DOHH2 (cell line): ENCODE measurements at regions not wholly inside any gene's neighbourhood (a gene's known extent, or its start where the extent isn't known, plus 50 kb on each side); places are given as distances from the start of the nearest gene placed in this dataset.
A peak's percentile ranks its signal among the peaks of the same experiment; 100 is the strongest.

Source experiments
- H3F3A ChIP-seq: fragments of 200-600 bp; sonication (generic), shearing (Covaris generic); 2 replicates; pipeline ENCODE4 v1.6.0; 2016; ENCODE audit warnings: antibody characterized with exemption, mild to moderate bottlenecking; ENCODE audit not compliant: control insufficient read depth, insufficient read depth
- H3K27ac ChIP-seq: fragments of 200-600 bp; sonication (generic); 2 replicates; pipeline ENCODE4 v1.5.1; 2014; ENCODE audit warnings: low read depth, mild to moderate bottlenecking, low read length, moderate library complexity
- H3K27me3 ChIP-seq: fragments of 200-600 bp; sonication (generic); 2 replicates; pipeline ENCODE4 v1.6.1; 2014; ENCODE audit warnings: mild to moderate bottlenecking, low read length, mixed read lengths; ENCODE audit not compliant: control insufficient read depth
- H3K36me3 ChIP-seq: fragments of 200-600 bp; sonication (generic); 2 replicates; pipeline ENCODE4 v1.6.1; 2014; ENCODE audit warnings: mild to moderate bottlenecking, low read length, moderate library complexity, mixed read lengths; ENCODE audit not compliant: control insufficient read depth
- H3K4me1 ChIP-seq: fragments of 200-600 bp; sonication (generic); 2 replicates; pipeline ENCODE4 v1.6.1; 2014; ENCODE audit warnings: mild to moderate bottlenecking, low read length, mixed read lengths; ENCODE audit not compliant: control insufficient read depth
- H3K4me2 ChIP-seq: fragments of 200-600 bp; sonication (generic); 2 replicates; pipeline ENCODE4 v1.6.0; 2014; ENCODE audit warnings: mild to moderate bottlenecking, low read length, moderate library complexity
- H3K4me3 ChIP-seq: fragments of 200-600 bp; sonication (generic); 2 replicates; pipeline ENCODE4 v1.5.1; 2014; ENCODE audit warnings: mild to moderate bottlenecking, low read length, mixed read lengths
- H3K79me2 ChIP-seq: fragments of 200-600 bp; sonication (generic); 2 replicates; pipeline ENCODE4 v1.6.1; 2014; ENCODE audit warnings: mild to moderate bottlenecking, low read length, mixed read lengths; ENCODE audit not compliant: control insufficient read depth
- H3K9me2 ChIP-seq: fragments of 200-600 bp; sonication (generic); replicated peaks from 2 replicates; pipeline ENCODE4 v1.6.1; 2014; ENCODE audit warnings: mild to moderate bottlenecking, low read length, mixed read lengths; ENCODE audit not compliant: control insufficient read depth
- H3K9me3 ChIP-seq: fragments of 200-600 bp; sonication (generic); 2 replicates; pipeline ENCODE4 v1.6.1; 2014; ENCODE audit warnings: antibody characterized with exemption, low read length, mixed read lengths; ENCODE audit not compliant: control insufficient read depth, insufficient read depth
- H4K20me1 ChIP-seq: fragments of 200-600 bp; sonication (generic); 2 replicates; pipeline ENCODE4 v1.6.0; 2014; ENCODE audit warnings: low read depth, mild to moderate bottlenecking, antibody characterized with exemption, low read length, moderate library complexity; ENCODE audit not compliant: control insufficient read depth, insufficient read depth
- CTCF ChIP-seq: fragments of 200-600 bp; sonication (generic); IDR thresholded peaks from one replicate; pipeline ENCODE4 v1.5.1; 2014; ENCODE audit warnings: antibody characterized with exemption, mild to moderate bottlenecking, low read depth, low read length; ENCODE audit not compliant: poor library complexity, severe bottlenecking
- EZH2phosphoT487 ChIP-seq: fragments of 200-600 bp; sonication (generic); IDR thresholded peaks from 2 replicates; pipeline ENCODE4 v1.6.1; 2017; ENCODE audit warnings: borderline replicate concordance, mild to moderate bottlenecking, antibody characterized with exemption, low read length, moderate library complexity, mixed read lengths

DNA sequence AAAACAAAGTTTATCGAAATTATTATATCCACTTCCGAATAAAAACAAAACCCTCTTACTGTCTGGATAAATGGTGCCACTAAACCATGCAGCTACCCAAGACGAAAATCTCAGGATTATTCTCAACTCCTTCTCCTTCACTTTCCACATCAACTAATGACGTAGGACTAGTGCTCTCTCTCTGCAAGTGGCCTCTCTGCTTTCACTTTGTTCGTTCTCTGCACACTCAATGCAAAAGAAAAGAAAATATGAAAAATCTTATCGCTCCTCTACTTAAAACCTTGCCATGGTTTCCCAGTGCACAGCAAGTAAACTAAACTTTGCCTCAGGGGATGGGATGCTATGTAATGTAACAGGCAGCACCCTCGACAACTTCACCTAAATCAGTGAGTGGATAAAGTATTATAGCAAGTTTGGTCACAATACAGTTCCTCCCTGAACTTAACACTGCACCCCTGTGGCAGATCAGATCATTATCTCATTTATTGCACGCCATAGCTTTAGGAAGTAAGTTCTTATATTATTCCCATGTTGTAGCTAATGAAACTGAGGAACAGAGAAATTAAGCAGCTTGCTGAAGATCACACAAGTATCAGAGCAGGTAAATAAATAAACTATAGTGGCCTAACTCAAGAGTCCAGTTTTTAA is 262.7 kb upstream of the GADL1 start:
- TF ChIP-seq EZH2phosphoT487 = no peak
- TF ChIP-seq CTCF = peak; percentile 31
- no peaks in the 10 kb centered on the region for H3K36me3 ChIP-seq
- H3K4me1 ChIP-seq = no peaks in the 10 kb centered on the region; the same call in 1 of the 2 replicates
- no peaks in the 10 kb centered on the region for H4K20me1 ChIP-seq
- H3K27me3 ChIP-seq = no peaks in the 10 kb centered on the region
- no peaks in the 10 kb centered on the region for H3F3A ChIP-seq
- H3K9me3 ChIP-seq = peaks cover 3% of the 10 kb centered on the region; the same call in 1 of the 2 replicates
- H3K4me3 ChIP-seq = peak overlapping the region; percentile 19
- no peaks in the 10 kb centered on the region for H3K79me2 ChIP-seq
- H3K27ac ChIP-seq = no peak overlapping the region
- H3K9me2 ChIP-seq = no peaks in the 10 kb centered on the region
- peak overlapping the region; percentile 19; the same call in 1 of the 2 replicates for H3K4me2 ChIP-seq

- Histone ChIP-seq H3K4me2 (no peak overlapping the region), H3K4me3 (no peak overlapping the region), H3K27me3 (no peaks in the 10 kb centered on the region), H3K27ac (no peak overlapping the region), H4K20me1 (no peaks in the 10 kb centered on the region), H3K36me3 (no peaks in the 10 kb centered on the region), H3K9me2 (no peaks in the 10 kb centered on the region), H3K4me1 (no peaks in the 10 kb centered on the region; the same call in 1 of the 2 replicates), H3K79me2 (no peaks in the 10 kb centered on the region), H3K9me3 (no peaks in the 10 kb centered on the region), H3F3A (no peaks in the 10 kb centered on the region)
- no peak for TF ChIP-seq CTCF
- no peak for TF ChIP-seq EZH2phosphoT487
Measured at GRCh38 chr3:31157893-31158620, 263.6 kb upstream of the GADL1 start.

DNA sequence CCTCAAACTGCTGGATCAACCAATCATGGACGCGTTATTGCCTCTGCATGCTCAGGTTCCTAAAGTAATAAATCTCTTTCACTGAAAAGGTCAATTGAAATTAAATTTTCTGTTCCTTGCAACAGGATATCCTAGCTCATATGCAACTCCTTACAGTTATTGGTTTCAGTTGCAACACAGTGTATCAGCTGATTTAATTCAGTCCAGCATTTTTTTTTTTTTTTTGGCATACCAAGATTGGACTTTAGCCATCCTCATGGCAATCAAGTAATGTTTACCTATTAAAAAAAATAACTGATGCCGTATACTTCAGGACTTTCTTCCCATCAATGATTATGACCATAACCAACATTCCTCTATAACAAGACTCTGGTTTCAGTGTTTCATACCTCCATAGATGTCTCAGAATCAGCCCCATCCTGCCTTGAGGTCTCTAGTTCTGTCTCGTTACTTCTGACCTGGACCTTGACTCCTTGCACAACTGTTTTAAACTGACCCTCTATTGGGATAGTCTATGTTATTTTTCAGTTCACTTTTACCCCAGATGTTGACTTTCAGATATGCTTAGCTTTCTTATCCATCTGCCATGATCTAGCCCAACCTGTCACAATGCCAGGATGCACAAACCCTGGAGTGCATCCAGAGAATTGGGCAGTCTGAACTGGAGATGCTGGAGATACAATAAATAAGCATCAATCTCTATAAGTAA is 265.0 kb upstream of the GADL1 start:
- Histone ChIP-seq H3K9me2 (no peaks in the 10 kb centered on the region), H3F3A (no peaks in the 10 kb centered on the region)
- TF ChIP-seq EZH2phosphoT487 = no peak
- no peak for TF ChIP-seq CTCF

More for the DNA sequence above, 265.0 kb upstream of the GADL1 start:
- Histone ChIP-seq H3K9me3 (no peaks in the 10 kb centered on the region), H3K27ac (no peak overlapping the region), H3K27me3 (no peaks in the 10 kb centered on the region), H3K4me3 (no peak overlapping the region), H3K79me2 (no peaks in the 10 kb centered on the region), H3K4me1 (no peaks in the 10 kb centered on the region; the same call in 1 of the 2 replicates), H3K36me3 (no peaks in the 10 kb centered on the region), H3K4me2 (no peak overlapping the region), H4K20me1 (no peaks in the 10 kb centered on the region)
